ENCODE measurements at regions not wholly inside any gene's neighbourhood (a gene's known extent, or its start where the extent isn't known, plus 50 kb on each side); places are given as distances from the start of the nearest gene placed in this dataset.

- TF ChIP-seq MYC (IDR thresholded peaks at IDR 0.05; ENCODE audit: low read depth, low read length) (no peak), POLR2A (IDR thresholded peaks at IDR 0.05; ENCODE audit: extremely low read depth, insufficient read length) (no peak)
- TF ChIP-seq, protein P1, sequence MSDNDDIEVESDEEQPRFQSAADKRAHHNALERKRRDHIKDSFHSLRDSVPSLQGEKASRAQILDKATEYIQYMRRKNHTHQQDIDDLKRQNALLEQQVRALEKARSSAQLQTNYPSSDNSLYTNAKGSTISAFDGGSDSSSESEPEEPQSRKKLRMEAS (IDR thresholded peaks at IDR 0.05; ENCODE audit: low read depth, low read length) = no peak
- TF ChIP-seq, protein P2, sequence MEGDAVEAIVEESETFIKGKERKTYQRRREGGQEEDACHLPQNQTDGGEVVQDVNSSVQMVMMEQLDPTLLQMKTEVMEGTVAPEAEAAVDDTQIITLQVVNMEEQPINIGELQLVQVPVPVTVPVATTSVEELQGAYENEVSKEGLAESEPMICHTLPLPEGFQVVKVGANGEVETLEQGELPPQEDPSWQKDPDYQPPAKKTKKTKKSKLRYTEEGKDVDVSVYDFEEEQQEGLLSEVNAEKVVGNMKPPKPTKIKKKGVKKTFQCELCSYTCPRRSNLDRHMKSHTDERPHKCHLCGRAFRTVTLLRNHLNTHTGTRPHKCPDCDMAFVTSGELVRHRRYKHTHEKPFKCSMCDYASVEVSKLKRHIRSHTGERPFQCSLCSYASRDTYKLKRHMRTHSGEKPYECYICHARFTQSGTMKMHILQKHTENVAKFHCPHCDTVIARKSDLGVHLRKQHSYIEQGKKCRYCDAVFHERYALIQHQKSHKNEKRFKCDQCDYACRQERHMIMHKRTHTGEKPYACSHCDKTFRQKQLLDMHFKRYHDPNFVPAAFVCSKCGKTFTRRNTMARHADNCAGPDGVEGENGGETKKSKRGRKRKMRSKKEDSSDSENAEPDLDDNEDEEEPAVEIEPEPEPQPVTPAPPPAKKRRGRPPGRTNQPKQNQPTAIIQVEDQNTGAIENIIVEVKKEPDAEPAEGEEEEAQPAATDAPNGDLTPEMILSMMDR (IDR thresholded peaks at IDR 0.05; ENCODE audit: low read depth, low read length) = no peak
- no peak overlapping the region for H3K4me3 ChIP-seq (ENCODE audit: low read depth, low read length)
- no peak for DNase-seq (ENCODE audit: low read depth)
Observed at GRCh38 chr4:54393243-54393642, 164.2 kb downstream of the PDGFRA start.

DNA sequence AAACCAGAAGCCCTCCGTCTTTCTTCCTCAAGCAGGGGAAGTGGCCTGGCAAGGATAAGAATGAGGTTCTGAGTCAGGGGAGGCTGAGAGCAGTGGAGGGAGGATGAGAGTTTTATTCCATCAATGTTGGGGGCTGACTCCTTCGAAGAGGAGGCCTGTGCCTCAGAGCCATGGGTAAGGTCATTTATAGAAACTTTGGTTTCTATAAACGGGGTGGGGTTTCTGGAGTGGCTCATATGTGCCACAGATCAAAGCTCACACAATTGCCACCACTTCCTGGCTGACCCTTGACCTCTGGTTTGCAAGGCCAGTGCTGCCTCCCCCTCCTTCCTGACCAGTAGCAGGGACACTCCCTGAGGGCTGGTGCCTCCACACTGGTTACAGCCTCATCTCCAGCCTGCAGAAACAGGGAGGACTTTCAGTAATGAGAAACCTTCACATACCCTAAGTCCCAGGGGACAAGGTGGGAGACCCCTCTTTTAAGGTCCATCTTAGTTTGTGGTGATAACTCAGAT lies 166.0 kb downstream of the PDGFRA start:
- no peak for DNase-seq (ENCODE audit: low read depth)
- TF ChIP-seq MYC (IDR thresholded peaks at IDR 0.05; ENCODE audit: low read depth, low read length) (no peak), POLR2A (IDR thresholded peaks at IDR 0.05; ENCODE audit: extremely low read depth, insufficient read length) (no peak)
- TF ChIP-seq, protein P1 (IDR thresholded peaks at IDR 0.05; ENCODE audit: low read depth, low read length) = no peak
- TF ChIP-seq, protein P2 (IDR thresholded peaks at IDR 0.05; ENCODE audit: low read depth, low read length) = no peak
- H3K4me3 ChIP-seq (ENCODE audit: low read depth, low read length) = no peak overlapping the region

- DNase-seq (ENCODE audit: low read depth) = no peak
- TF ChIP-seq POLR2A (IDR thresholded peaks at IDR 0.05; ENCODE audit: extremely low read depth, insufficient read length) (no peak), MYC (IDR thresholded peaks at IDR 0.05; ENCODE audit: low read depth, low read length) (no peak)
- TF ChIP-seq, protein P1 (IDR thresholded peaks at IDR 0.05; ENCODE audit: low read depth, low read length) = no peak
- TF ChIP-seq, protein P2 (IDR thresholded peaks at IDR 0.05; ENCODE audit: low read depth, low read length) = no peak
- H3K4me3 ChIP-seq (ENCODE audit: low read depth, low read length) = no peak overlapping the region
Observed at GRCh38 chr4:54400188-54400587, 171.1 kb downstream of the PDGFRA start.

- TF ChIP-seq, protein P1 (IDR thresholded peaks at IDR 0.05; ENCODE audit: low read depth, low read length) = no peak
- TF ChIP-seq, protein P2 (IDR thresholded peaks at IDR 0.05; ENCODE audit: low read depth, low read length) = no peak
- TF ChIP-seq POLR2A (IDR thresholded peaks at IDR 0.05; ENCODE audit: extremely low read depth, insufficient read length) (no peak), MYC (IDR thresholded peaks at IDR 0.05; ENCODE audit: low read depth, low read length) (no peak)
- DNase-seq (ENCODE audit: low read depth) = no peak
- H3K4me3 ChIP-seq (ENCODE audit: low read depth, low read length) = no peak overlapping the region
Observed at GRCh38 chr4:54400802-54401201, 171.7 kb downstream of the PDGFRA start.

GRCh38 chr4:54402880-54403480 lies 173.9 kb downstream of the PDGFRA start:
- TF ChIP-seq, protein P1 (IDR thresholded peaks at IDR 0.05; ENCODE audit: low read depth, low read length) = no peak
- TF ChIP-seq POLR2A (IDR thresholded peaks at IDR 0.05; ENCODE audit: extremely low read depth, insufficient read length) (no peak), MYC (IDR thresholded peaks at IDR 0.05; ENCODE audit: low read depth, low read length) (no peak)
- TF ChIP-seq, protein P2 (IDR thresholded peaks at IDR 0.05; ENCODE audit: low read depth, low read length) = no peak
- DNase-seq (ENCODE audit: low read depth) = no peak
- no peak overlapping the region for H3K4me3 ChIP-seq (ENCODE audit: low read depth, low read length)

Measured in NB4 (cell line).